GM12891 (cell line): ENCODE measurements at regions not wholly inside any gene's neighbourhood (a gene's known extent, or its start where the extent isn't known, plus 50 kb on each side); places are given as distances from the start of the nearest gene placed in this dataset.

Experiments
- DNase-seq: peaks from one replicate; pipeline ENCODE4 v3.0.0; 2011; ENCODE audit warnings: low spot score; ENCODE audit not compliant: insufficient read length
- FAIRE-seq: peaks from 2 replicates; lab custom pipeline; 2011; peaks lifted over from hg19 to GRCh38; lab: Jason Lieb, UNC
- PAX5 ChIP-seq: IDR thresholded peaks from 2 replicates; pipeline ENCODE4 v1.6.1; 2011; ENCODE audit warnings: low read length, moderate library complexity, mild to moderate bottlenecking; ENCODE audit not compliant: insufficient read depth, severe bottlenecking
- POLR2A ChIP-seq: IDR thresholded peaks from 2 replicates; pipeline ENCODE4 v1.6.1; 2011; ENCODE audit warnings: low read depth, low read length, control low read depth
- POLR2AphosphoS5 ChIP-seq: IDR thresholded peaks from 2 replicates; pipeline ENCODE4 v1.6.1; 2011; ENCODE audit warnings: low read depth, low read length, control low read depth
- POU2F2 ChIP-seq: IDR thresholded peaks from 2 replicates; pipeline ENCODE4 v1.6.1; 2011; ENCODE audit warnings: low read depth, mild to moderate bottlenecking, control low read depth, low read length, moderate library complexity
- SPI1 ChIP-seq: IDR thresholded peaks from 2 replicates; pipeline ENCODE4 v1.6.1; 2011; ENCODE audit warnings: low read depth, low read length, control low read depth
- TAF1 ChIP-seq: IDR thresholded peaks from 2 replicates; pipeline ENCODE4 v1.6.1; 2011; ENCODE audit warnings: low read depth, low read length, control low read depth

DNA sequence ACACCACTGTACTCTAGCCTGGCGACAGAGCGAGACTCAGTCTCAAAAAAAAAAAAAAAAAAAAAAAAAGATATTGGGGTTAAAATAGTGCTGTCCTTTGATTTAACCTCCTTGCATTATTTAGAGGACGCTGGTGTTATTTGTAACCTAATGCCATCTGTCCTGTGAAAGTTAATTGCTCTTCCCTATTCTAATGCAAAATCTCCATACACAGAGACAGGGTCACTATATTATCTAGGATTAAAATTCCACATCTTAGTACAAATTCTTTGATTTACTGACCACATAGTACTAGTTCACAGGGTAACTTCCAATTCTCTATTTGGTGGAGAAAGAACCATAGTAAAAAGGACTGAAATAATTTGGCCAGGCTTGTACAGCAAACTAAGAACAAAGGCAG is 184.2 kb upstream of the STEAP4 start:
- FAIRE-seq (no peak), DNase-seq (no peak)
- TF ChIP-seq POLR2AphosphoS5 (no peak), SPI1 (no peak), POU2F2 (no peak), POLR2A (no peak), PAX5 (no peak), TAF1 (no peak)

DNA sequence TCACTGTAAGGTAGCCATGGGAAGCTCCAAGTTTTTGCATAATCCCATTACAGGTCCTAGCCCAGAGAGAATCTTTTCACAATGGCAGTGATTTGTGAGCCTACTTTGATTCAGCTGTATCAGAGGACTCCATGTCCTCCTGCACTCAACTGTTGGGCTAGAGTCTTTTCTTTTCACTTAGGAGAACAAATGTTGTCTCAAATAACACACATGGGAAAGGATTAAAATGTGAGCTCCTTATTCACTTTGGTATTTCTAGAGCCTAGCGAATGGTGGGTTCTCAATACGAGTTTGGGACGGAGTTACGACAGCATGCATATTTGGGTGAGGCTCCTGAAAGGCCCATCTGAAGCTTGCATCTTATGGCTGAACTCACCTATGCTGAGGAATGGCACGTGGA is 183.5 kb upstream of the STEAP4 start:
- DNase-seq (no peak), FAIRE-seq (no peak)
- TF ChIP-seq POLR2AphosphoS5 (no peak), POLR2A (no peak)

DNA sequence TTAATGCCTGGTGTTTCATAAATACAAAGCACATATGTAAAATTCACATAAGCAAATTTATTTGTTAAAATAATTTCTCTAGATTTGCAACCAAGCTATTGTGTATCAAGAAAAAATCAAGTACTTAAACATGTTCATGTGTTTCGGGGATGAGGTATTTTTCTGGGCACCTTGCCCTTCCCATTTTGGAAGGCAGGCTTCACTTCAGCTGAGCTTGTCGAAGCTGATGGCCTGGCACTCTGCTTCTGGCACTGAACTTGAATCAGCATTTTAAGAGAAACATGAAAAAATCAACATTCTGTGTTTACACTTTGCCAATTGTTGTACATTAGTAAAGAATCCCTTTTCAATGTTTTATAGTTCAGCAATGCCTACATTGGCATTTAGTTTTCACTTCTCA is 179.1 kb upstream of the STEAP4 start:
- DNase-seq = no peak
- no peak for FAIRE-seq
- TF ChIP-seq POLR2A (no peak), POU2F2 (no peak)

DNA sequence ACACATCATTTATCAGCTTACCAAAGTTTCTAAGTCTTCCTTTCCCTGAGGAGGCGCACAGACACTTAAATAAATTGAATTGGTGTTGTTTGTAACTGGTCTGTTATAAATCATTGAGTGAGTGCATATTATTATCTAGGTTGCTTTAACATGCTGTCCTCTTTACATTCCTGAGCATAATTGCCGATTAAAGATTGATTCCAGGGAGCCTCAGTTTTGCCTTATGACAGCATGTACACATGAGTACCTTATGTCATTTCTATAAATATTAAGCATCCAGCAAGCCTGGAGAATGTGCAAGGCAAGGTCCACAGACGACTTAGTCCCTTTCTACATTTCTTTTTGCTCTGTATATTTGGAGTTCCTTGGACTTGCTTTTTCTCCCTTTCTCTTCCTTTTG is 177.9 kb upstream of the STEAP4 start:
- TF ChIP-seq POU2F2 (no peak), PAX5 (no peak), TAF1 (no peak), POLR2AphosphoS5 (no peak), POLR2A (no peak), SPI1 (no peak)
- no peak for DNase-seq
- no peak for FAIRE-seq

DNA sequence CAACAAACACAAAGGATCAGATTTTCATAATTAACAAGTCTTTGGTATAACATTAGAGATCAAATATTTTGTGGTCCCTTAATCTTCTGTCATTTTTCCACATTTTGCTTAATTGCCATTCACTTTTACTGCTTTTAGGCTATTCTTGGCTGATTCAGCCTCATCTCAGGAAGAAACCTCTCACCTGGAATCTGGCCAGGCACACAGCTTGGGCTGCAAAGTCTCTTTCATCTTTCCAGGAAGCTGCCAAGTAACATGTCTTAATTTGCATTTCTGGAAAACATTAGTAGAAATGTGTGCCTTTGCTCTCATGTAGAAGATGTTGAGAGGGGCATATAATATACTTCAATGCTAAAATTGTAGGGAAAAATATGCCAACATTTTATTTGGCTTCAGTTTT is 174.2 kb upstream of the STEAP4 start:
- FAIRE-seq (no peak), DNase-seq (no peak)
- no peak for TF ChIP-seq POLR2AphosphoS5

DNA sequence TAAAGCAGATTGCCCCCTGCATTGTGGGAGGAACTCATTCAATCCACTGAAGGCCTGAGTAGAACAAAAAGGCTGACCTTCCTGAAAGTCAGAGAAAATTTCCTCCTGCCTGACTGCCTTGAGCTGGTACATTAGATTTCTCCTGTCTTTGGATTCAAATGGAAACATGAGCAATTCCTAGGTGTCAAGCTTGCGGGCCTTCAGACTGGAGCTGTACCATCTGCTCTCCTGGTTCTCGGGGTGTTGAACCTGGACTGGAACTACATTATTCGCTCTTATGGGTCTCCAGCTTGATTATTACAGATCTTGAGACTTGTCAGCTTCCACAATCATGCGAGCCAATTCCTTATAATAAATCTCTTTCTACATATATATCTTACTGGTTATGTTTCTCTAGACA is 173.6 kb upstream of the STEAP4 start:
- FAIRE-seq = no peak
- DNase-seq = no peak
- TF ChIP-seq SPI1 (no peak), POLR2A (no peak), POU2F2 (no peak), PAX5 (no peak), POLR2AphosphoS5 (no peak), TAF1 (no peak)

DNA sequence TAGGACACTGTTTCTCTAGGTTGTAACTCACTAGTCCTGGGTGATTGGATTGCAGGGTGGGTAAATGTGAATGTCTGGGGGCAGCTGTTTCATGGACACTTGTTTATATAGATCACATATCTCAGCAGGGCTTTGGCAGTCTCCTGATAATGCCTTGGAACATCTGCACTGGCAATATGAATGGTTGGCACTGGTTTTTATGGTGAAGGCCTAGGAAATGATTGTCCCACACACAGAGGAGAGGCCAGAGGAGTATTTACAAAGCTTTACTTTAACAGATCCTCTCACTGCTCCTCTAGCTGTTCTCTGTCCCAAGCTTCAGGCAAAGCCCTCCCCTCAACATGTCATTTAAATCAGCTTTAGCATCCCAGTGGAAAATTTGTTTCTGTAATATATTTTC is 171.3 kb upstream of the STEAP4 start:
- FAIRE-seq = no peak
- no peak for TF ChIP-seq POU2F2
- TF ChIP-seq PAX5 = no peak
- TF ChIP-seq TAF1 = no peak
- TF ChIP-seq SPI1 = no peak
- TF ChIP-seq POLR2A = no peak
- no peak for TF ChIP-seq POLR2AphosphoS5
- no peak for DNase-seq

DNA sequence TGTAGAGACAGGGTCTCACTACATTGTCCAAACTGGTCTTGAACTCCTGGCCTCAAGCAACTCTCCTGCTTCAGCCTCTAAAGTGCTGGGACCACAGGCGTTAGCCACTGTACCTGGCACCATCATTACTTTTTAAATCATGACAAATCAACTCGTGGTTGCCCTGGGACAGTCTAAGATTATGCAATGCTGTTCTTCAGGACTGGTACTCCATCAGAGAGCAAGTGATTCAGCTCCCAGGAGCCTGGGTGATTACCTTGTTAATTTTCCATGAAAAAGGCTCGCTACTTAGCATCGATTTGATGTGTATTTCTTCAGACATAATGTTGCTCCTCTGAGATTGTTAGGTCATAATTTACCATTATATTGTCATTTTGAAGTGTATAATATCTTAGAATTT is 158.9 kb upstream of the STEAP4 start:
- no peak for DNase-seq
- no peak for TF ChIP-seq POLR2A
- TF ChIP-seq POLR2AphosphoS5 = no peak
- no peak for TF ChIP-seq SPI1
- TF ChIP-seq PAX5 = no peak
- FAIRE-seq = no peak

DNA sequence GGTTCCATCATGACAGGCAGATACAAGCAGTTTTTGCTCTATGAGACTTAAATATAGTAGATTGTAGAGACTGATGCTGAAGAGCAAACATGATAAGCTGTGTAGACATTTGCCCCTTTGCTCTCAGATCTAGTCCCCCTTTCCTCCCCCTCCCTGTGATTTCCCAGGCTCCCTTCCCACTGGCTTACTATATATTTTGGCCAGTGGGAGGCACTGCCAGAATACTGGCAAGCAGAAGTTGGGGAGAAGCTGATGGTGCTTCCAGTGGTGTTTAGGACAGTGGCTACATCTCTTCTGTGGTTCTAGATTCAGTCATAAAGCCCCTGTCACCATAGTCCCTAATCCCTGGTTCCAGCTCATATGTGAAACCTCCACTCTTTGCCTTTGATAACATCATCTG is 156.1 kb upstream of the STEAP4 start:
- no peak for FAIRE-seq
- TF ChIP-seq TAF1 (no peak), SPI1 (no peak), PAX5 (no peak), POLR2AphosphoS5 (no peak), POU2F2 (no peak), POLR2A (no peak)
- no peak for DNase-seq

DNA sequence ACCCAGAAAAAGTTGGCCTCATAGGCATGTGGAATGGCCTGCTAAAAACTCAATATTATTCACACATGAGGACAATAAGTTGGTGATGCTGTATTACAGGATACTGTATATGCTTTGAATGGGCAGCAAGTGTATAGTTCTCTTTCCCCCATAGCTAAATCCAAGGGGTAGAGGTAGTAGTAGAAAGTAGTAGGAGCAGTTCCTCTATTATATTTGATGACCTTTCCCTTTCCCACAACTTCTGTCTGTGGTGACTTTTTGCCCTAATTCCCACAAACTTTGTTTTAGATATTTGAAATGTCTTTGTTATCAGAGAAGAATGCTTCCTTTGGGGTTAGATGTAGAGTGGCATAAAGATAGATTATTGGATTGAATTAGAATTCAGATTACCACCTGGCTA is 154.0 kb upstream of the STEAP4 start:
- no peak for TF ChIP-seq SPI1
- TF ChIP-seq TAF1 = no peak
- TF ChIP-seq POLR2A = no peak
- TF ChIP-seq POU2F2 = no peak
- TF ChIP-seq POLR2AphosphoS5 = no peak
- TF ChIP-seq PAX5 = no peak
- DNase-seq (no peak), FAIRE-seq (no peak)

DNA sequence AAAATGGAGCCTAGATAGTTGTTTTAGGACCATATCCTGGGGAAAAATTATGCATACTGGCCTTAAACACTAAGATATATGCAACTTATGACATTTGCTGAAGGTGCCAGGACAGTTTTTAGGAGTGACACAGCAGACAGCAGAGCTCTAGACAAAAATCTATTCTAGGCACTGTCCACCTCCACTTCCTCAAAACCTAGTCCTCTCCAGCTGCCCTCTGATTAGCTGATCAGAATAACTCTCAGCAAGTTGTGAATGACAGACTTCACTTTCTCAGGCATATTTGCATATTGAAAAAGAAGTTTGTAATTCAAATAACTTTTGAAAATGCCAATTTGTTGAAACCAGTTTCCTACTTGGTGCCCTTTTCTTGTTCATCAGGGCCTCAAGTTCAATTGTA is 152.3 kb upstream of the STEAP4 start:
- DNase-seq (no peak), FAIRE-seq (no peak)
- TF ChIP-seq SPI1 (peak; percentile 47; the same call in 1 of the 2 replicates), POLR2A (no peak)
